Ishikawa (cell line): ENCODE measurements at regions not wholly inside any gene's neighbourhood (a gene's known extent, or its start where the extent isn't known, plus 50 kb on each side); places are given as distances from the start of the nearest gene placed in this dataset.

Experiments used
- CEBPB ChIP-seq: IDR thresholded peaks from 2 replicates; pipeline ENCODE4 v1.6.1; 2012
- CREB1 ChIP-seq: IDR thresholded peaks from 2 replicates; pipeline ENCODE4 v1.6.1; 2012; ENCODE audit warnings: low read depth
- EGR1 ChIP-seq: IDR thresholded peaks from 2 replicates; pipeline ENCODE4 v1.6.1; 2012
- EP300 ChIP-seq: IDR thresholded peaks from 2 replicates; pipeline ENCODE4 v1.6.1; 2012; ENCODE audit warnings: borderline replicate concordance
- FOXM1 ChIP-seq: IDR thresholded peaks from 2 replicates; pipeline ENCODE4 v1.6.1; 2012; ENCODE audit warnings: low read depth, borderline replicate concordance
- NFIC ChIP-seq: IDR thresholded peaks from 2 replicates; pipeline ENCODE4 v1.6.1; 2012
- RAD21 ChIP-seq: IDR thresholded peaks from 2 replicates; pipeline ENCODE4 v1.6.1; 2012; ENCODE audit warnings: low read depth
- TAF1 ChIP-seq: IDR thresholded peaks from 2 replicates; pipeline ENCODE4 v1.6.1; 2012; ENCODE audit warnings: low read depth, mild to moderate bottlenecking
- USF1 ChIP-seq: IDR thresholded peaks from 2 replicates; pipeline ENCODE4 v1.6.1; 2012
- YY1 ChIP-seq: IDR thresholded peaks from 2 replicates; pipeline ENCODE4 v1.6.1; 2012; ENCODE audit warnings: low read depth
- ZBTB7A ChIP-seq: IDR thresholded peaks from 2 replicates; pipeline ENCODE4 v1.6.1; 2012; ENCODE audit warnings: low read depth
- TF ChIP-seq, protein P1 (sequence below): IDR thresholded peaks from 2 replicates; pipeline ENCODE4 v1.6.1; 2012
- TF ChIP-seq, protein P2 (sequence below): IDR thresholded peaks from 2 replicates; pipeline ENCODE4 v1.6.1; 2012; ENCODE audit warnings: low read depth, mild to moderate bottlenecking

DNA sequence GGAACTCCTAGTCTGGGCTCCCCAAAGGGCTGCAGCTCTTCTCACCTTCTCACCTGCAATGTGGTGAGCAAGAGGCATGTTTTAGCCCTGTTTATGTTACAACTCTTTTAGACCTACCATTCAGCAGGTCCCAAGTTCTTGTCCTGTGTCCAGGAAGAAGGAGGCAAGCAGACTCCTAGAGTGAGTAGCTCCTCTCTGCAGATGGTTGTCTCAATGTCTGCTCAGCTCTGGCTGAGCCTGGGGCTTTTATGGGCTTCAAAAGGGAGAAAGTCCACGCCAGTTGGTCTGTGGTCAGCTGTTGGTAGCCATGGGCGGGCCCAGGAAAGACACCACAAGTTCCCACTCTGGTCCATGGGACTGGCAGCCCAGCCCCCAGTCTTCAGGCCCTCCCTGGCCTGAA, 148.1 kb upstream of the HS6ST1 start:
- TF ChIP-seq NFIC (no peak), EP300 (no peak), EGR1 (no peak), ZBTB7A (no peak), USF1 (no peak), CEBPB (no peak), FOXM1 (no peak), RAD21 (no peak), TAF1 (no peak), CREB1 (no peak), YY1 (no peak)
- TF ChIP-seq, protein P1, sequence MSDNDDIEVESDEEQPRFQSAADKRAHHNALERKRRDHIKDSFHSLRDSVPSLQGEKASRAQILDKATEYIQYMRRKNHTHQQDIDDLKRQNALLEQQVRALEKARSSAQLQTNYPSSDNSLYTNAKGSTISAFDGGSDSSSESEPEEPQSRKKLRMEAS = no peak
- TF ChIP-seq, protein P2, sequence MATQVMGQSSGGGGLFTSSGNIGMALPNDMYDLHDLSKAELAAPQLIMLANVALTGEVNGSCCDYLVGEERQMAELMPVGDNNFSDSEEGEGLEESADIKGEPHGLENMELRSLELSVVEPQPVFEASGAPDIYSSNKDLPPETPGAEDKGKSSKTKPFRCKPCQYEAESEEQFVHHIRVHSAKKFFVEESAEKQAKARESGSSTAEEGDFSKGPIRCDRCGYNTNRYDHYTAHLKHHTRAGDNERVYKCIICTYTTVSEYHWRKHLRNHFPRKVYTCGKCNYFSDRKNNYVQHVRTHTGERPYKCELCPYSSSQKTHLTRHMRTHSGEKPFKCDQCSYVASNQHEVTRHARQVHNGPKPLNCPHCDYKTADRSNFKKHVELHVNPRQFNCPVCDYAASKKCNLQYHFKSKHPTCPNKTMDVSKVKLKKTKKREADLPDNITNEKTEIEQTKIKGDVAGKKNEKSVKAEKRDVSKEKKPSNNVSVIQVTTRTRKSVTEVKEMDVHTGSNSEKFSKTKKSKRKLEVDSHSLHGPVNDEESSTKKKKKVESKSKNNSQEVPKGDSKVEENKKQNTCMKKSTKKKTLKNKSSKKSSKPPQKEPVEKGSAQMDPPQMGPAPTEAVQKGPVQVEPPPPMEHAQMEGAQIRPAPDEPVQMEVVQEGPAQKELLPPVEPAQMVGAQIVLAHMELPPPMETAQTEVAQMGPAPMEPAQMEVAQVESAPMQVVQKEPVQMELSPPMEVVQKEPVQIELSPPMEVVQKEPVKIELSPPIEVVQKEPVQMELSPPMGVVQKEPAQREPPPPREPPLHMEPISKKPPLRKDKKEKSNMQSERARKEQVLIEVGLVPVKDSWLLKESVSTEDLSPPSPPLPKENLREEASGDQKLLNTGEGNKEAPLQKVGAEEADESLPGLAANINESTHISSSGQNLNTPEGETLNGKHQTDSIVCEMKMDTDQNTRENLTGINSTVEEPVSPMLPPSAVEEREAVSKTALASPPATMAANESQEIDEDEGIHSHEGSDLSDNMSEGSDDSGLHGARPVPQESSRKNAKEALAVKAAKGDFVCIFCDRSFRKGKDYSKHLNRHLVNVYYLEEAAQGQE = no peak
